Activated CD4-positive, alpha-beta T cell treated with anti-CD3 and anti-CD28 coated beads, Interleukin-2, amount 50 U/mL, for 16 hours (primary cell): ENCODE measurements at regions not wholly inside any gene's neighbourhood (a gene's known extent, or its start where the extent isn't known, plus 50 kb on each side); places are given as distances from the start of the nearest gene placed in this dataset.

Experiments
- DNase-seq: peaks from one replicate; pipeline ENCODE4 v3.0.0-alpha.2; 2020

DNA sequence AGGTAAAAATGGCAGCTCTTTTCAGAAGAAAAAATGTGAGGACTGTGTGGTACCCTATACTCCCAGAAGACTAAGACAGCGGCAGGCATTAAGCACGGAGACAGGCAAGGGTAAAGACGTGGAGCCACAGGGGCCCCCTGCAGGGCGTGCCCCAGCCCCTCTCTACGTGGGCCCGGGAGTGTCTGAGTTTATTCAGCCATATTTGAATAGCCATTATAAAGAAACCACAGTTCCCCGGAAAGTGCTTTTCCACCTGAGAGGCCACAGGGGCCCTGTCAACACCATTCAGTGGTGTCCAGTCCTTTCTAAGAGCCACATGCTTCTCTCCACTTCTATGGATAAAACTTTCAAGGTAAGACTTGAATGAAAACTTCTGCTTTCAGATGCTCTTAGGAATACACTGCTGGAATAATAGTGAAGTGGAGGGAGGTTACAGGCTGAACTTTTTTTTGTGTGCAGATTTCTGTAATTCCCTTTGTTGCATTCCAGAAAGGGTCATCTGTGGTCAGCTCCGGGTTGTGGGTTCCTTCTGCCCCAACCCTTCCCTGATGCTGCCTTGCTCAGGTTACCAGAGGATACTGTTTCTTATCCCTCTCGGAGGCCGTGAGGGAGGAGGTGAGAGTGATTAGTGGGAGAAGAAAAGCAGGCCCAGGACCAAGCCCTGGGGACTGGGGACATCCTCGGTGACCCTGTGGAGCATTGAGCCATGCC is 58.4 kb downstream of the SLC25A47 start:
- no peak for DNase-seq

DNA sequence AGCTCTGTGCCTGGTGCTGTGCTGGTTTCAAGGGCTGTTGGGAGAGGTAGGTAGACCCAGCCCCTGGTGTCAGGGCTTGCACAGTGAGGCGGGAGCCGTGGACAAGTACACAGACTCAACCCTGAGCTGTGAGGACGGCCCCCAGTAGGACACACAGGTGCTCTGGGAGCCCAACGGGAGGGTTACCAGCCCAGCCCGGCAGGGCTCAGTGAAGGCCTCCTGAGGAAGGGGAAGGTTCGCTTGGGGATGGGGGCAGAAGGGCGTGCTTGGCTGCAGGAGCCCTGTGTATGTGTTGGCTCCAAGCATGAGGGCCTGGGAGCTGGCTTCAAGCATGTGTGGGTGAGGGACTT is 58.9 kb downstream of the SLC25A47 start:
- DNase-seq, result no peak

DNA sequence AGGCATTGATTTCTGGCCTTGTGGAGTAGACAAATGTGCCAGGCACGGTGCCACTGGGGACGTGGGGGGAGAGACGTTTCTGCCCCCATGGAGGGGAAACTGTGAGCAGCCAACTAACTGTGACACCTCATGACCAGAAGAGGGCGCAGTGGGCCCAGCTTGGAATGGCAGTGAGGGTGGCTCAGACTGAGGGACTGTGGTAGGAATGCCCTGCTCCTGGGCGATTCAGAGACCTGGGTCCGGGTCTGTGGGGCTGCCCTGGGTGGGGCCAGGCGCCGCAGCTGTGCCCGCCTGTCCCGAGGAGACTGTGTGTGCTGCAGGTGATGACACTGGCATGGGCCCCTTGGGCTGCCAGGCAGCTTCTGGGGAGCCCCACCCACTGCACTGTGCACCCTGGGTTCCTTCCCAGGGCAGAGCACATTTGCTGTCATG is 60.6 kb downstream of the SLC25A47 start:
- peak; percentile 66 for DNase-seq

DNA sequence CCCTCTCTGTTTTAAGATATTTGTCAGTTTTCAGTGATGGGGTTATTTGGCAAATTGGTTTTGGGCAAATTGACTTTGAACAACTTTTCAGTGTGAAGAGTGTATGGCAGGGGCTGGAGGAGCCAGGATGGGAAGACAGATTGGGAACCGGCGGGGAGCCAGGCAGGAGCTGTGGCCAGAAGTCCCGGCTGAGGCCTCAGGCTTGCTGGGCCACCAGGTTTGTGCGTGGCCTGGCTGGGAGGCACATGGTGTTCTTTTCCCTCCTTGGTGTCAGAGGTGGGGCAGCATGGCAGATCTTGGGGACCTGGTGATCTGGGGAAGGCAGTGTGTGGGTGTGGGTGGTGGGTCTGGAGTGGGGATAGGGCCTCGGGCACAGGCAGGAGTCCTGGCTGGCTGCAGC is 61.1 kb downstream of the SLC25A47 start:
- no peak for DNase-seq

DNA sequence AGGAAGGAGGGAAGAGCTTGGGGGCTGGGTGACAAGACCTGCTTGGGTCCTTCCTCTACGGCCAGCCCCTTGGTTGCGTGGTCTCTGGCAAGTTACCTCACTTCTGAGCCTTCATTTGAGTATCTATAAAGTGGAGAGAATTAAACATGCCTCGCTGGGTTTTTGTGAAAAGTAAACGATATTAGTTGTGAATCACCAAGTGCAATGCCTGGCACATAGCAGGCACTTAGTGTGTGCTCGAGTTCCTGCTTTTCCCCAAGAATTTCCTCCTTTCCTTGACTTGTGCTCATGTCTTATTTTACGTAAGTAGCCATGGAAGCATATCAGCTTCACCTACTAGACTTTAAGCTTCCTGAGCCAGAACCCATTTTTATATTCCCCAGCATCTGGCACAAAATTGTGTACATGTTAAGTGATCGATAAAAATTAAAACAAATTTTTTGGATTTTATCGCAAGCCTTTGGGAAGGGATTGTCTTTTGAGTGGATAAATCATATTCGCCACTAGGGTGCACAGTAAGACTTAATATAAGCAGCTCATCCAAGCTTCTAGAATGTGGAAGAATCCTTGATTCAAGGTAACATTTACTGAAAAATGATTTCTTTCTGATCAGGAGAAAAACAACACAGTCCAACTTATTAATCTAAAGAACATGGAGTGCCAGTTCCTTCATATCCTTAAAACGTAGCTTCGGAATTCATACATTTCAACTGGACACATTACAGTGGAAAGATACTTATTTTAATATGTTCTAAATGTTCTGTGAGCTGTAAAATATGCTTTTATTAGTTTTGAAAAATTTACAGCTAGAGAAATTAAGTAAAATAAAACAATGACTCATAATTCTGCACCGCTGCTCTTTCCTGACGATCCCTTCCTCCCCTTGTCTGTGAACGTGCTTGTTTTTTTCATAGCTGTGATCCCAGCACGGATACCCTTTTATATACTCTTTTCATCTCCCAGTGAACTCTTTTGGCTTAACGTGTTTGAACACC is 62.0 kb downstream of the SLC25A47 start:
- DNase-seq, result no peak

DNA sequence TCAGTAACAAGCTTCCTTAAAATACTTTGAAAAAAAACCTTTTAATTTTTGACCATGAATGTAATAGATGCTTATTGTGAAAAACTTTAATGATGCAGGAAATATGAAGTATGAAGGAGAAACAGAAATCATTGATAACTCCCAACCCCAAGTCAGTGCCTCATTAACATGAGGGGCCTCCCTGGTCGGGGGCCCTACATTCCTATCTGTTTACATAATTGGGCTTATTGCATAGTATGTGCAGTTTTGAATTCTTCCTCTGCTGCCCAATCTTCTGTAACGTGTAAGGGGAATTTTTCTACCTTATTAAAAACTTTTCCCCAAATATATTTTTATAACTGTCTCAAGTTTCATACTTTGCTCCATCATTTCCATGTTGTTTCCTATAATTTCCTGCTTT is 63.0 kb downstream of the SLC25A47 start:
- no peak for DNase-seq

DNA sequence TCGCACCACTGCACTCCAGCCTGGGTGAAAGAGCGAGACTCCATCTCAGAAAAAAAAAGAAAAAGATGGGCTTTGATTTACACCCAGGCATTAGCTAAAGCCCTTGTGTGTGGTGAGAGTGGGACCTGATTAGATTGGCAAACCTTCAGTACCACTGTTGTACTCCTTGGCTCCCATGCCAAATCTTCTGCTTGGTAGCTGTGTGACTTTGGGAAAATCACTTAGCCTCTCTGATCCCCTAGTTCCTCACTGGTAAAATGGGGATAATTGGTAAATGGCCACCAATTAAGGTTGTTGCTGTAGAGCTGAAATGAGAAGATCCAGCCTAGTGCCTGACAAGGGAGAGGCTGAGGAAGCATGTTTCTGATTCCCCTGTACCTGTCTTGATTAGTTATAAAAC is 63.7 kb downstream of the SLC25A47 start:
- DNase-seq, result no peak

DNA sequence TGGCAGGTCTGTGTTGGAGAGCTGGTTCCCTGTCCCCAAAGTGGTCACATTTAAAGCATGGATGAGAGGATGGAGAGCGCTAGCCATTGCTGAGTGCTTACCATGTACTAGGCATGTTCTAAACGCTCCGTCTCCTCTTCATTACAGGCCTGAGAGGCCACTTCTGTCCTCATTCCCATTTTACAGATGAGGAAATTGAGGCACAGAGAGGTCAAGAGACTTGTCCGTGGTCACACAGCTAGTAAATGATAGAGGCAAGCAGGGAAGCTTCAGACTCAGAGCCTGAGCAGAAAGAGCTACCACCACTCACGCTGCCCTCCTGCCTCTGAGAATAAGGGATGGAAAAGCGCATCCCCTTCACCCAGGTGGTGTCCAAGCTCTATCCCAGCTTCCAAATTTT is 64.3 kb downstream of the SLC25A47 start:
- no peak for DNase-seq

DNA sequence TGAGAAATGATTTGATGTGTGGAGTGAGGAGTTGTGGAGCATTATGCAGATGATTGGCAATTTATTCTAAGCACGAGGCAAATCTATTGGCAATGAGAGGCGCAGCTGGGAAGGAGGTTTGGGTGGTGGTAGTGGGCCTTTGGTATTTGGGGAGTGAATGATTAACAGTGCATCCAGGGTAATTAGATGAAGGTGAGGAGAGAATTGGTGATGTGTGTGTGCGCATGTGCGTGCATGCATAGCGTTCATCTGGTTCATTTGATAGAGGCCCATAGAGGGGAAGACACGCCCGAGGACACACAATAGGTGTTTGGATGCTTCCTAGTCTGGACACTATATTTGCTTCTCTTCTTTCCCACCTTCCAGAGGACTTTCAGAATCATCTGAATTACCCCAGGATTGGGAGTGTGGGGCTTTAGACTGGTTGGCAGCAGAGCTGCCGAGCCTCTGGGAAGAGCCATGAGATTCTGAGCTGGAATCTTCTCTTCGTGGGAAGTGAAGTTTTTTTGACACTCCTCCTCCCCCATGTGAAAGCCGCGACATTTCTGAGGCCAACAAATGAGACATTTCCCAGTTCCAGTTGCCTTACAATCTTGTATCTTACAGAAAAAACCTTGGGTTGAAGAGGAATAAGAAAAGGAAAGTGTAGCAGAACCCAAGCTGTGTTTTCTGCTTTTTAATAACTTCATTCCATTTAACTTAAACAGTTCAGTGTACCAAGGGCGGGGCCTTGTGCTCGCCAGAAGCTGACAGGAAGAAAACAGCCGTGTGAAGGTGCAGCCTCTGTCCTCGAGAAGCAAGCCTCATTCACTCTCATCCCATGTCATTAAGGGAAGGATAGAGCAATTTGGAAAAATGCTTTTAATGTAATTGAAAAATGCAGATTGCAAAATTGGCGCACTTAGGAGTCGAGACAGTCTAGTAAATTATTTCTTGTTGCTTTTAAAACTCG is 65.2 kb downstream of the SLC25A47 start:
- no peak for DNase-seq

DNA sequence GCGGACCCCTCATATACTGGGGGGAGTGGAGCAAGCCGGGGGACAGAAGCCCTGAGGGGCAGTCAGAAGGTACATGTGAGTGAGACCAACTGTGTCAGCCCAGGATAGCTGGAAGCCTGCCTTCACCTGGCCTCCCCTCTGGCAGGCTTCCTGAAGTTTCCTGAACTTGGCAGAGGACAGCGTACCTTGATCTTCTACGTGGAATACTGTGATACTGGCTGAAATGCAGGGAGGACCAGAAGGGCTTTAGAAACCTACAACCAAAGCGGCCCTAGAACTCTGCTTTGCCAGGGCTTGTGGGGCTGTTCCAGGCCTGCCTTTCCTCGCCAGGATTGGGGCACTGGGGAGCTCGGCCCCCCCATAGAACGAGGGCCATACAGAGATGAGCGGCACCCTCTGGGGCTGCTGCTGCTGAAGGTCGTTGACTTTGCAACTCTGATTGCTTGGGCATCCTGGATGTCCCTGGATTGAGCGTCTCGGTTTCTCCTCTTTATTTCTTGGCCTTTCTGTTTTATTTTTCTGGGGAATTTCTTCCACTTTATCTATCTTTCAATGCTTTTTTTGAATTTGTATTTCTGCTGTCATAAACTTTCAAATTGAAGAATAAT is 66.5 kb downstream of the SLC25A47 start:
- no peak for DNase-seq

DNA sequence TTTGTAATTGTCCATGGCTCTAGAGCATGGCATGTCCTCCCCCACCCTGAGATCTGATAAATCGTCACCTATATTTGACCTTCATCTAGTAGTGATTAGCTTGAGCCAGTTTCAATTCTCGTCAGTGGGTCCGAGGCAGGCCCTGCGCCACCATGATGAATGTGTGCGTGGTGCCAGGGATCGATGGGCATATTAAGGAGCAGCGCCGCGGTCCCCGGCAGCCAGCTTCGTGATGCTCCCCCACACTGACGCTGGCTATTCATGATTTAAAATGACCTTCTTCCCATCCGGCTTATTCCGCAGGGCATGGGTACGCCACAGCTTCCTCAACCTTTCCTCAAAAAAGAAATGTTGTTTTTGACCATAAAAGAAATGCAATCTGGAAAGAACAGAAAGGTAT is 68.0 kb downstream of the SLC25A47 start:
- DNase-seq, result no peak

DNA sequence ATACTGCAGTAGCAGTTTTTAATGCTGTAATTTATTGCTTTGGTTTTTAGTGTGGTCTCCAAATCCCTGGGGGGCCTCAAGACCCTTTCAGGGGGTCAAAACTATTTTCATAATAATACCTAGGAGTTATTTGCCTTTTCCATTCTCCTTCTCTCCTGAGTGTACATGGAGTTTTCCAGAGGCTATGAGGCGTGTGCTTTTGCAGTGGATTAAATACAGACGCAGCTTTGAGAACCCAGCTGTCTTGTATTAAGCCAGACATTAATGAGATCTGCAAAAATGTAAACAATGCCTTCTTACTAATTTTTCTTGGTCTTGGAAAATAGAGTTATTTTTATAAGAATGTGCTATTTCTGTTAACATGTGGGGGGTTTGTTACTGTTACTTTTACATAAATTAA is 68.6 kb downstream of the SLC25A47 start:
- no peak for DNase-seq

DNA sequence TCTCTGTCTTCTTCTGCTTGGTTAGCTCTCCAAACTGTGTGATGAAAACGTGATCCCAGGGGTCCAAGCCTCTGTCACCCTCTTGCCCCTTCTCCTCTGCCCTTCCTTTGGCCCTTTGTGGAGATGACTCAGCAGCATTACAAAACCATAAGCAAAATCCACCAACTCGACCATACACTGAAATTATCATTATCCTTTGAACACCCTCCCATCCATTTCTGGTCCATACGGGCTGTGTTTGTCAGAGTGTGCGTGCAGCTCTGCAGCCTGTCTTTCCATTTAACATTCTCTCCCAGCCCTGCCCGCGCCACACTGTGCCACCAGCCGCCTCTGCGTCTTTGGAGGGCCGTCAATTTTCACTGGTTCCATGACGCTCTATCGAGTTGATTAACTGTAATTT is 69.2 kb downstream of the SLC25A47 start:
- no peak for DNase-seq

DNA sequence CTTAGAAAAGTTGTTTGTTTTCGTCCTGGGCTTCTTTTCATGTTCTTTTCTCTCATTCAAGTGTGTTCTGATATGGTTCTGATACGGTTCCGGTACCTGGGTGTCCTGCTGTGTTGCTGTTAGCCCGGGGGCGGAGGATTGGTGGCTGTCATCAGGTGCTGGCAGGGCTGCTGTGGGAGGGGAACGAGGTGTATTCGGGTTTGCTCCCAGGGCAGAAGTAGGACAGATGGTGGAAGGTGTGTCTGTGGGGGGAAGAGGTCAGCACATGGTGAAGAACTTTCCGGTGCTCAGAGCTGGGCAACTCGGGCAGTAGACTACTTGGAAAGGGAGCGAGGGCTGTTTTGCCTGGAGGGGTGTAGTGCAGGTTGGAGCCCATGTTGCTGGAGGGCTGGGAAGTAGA is 70.2 kb downstream of the SLC25A47 start:
- DNase-seq, result no peak

DNA sequence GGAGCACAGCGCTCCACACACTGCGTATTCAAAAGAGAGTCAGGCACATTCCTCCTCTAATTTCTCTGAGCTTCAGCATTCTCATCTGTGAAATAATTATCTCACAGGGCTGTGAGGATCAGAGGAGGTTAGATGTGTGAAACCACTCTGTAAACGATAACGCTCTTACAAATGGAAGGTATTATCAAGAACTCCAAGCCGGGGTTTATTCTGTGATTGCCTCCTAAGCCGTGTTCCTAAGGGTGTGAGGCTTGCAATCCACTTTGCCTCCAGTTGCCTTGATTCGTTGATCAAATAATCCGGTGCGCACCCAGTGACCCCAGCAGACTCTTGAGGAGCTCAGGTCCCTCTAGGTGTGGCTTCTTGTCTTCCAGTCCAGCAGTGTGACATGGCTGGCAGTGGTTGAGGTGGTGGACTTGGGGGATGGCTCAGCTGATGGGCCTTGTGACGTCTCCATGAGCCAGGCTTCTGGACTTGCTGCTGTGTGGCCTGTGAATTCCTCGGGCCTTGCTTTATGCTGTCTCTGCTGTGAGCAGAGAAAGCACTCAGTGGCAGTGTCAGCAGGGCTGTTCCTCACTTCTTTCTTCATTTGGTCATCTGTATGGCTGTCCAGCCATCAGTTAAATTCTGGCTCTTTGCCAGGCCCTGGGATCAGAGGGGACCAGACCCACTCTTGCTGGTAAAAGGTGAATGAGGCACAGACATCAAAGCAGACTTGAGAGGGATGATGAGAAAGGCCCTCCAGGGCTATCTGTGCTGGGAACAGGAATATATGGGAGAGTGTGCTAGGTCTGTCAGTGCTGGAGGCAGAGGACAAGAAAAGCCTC is 71.0 kb downstream of the SLC25A47 start:
- DNase-seq, result no peak

DNA sequence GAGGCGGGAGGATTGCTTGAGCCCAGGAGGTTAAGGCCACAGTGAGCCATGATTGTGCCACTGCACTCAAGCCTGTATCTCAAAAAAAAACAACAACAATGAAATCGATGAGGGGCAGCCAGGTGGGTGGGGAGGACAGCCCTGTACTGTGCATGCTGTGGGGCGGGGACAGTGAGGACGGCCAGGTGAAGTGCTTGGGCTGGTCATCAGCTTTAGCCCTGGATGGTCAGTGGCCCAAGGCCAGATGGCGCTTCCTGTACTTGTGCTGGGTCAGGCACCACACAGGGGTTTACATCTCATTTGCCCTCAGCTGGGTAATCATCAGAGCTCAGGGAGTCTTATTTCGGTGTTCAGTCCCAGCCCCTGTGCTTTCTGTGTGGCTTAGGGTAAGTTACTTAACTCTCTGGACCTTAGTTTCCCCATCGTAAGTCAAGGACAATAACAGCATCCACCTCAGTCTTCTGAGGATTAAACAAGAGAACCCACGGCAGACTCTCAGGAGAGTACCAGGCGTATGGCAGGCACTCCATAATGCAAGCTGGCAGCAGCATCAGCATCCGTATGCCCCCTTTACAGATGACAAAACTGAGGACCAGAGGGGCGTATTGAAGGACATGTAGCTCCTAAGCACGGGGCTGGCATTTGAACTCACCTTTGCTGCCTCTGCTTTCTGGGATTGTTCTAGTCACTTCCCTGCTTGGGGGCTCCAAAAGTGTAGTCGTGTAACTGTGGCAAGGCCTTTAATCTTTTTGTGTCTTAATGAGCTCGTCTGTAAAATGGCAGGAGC is 71.9 kb downstream of the SLC25A47 start:
- DNase-seq, result no peak

DNA sequence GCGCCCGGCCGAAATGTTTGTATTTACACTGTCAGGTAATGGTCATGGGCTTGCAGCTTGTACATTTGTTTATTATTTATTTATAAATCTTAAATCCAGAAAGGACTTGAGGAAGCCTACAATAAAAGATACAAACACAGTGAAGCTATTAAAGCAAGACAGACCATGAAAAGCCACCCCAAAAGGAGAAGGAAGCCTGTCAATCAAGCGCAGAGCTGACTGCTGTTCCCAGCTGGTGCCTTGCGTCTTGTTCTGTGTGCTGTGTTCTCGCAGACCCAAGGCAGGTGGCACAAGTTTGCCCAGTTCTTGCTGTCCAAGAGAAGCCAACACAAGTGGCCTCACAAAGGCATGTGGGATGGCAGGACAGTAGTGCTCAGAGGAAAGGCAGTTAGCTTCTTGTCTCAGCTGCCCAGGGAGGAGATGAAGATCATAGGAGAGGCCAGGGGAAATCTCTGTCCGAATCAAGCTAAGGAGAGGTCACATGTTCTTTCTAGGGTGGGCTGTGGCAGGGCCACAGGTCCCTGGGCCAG is 73.2 kb downstream of the SLC25A47 start:
- DNase-seq, result no peak

DNA sequence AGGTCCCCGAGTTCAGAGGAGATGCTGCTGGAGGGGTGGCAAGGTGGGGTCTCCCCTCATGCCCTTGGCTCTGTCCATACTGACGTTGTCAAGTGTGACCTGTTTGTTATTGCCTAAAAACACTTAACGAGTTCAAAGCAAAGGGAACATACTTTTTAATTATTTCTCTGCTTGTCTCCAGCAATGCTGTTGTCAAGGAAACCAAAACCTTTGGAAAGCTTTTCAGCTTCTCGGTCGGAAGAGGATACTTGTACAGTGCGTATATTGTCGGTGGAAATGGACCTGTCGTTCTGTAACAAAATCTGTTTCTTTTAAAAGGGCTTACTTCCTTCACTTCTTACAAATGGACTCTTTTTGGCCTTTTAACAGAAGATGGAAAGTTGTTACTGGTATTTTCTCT is 73.9 kb downstream of the SLC25A47 start:
- no peak for DNase-seq

DNA sequence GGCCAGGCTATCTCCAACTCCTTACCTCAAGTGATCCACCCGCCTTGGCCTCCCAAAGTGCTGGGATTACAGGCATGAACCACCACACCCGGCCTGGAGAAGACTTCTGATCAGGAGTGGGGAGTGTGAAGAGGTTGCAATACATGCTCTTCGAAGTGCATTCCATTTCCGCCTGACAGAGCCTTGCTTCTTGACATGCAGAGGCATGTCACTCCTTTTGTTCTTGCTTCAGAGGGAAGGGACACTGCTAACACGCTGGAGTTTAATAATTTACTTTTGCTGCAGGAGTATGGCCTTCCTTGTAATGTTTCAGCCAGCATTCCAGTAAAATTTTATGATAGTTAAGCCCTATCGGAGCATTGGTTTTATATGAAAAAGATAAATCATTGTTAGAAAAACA is 74.9 kb downstream of the SLC25A47 start:
- DNase-seq, result no peak

DNA sequence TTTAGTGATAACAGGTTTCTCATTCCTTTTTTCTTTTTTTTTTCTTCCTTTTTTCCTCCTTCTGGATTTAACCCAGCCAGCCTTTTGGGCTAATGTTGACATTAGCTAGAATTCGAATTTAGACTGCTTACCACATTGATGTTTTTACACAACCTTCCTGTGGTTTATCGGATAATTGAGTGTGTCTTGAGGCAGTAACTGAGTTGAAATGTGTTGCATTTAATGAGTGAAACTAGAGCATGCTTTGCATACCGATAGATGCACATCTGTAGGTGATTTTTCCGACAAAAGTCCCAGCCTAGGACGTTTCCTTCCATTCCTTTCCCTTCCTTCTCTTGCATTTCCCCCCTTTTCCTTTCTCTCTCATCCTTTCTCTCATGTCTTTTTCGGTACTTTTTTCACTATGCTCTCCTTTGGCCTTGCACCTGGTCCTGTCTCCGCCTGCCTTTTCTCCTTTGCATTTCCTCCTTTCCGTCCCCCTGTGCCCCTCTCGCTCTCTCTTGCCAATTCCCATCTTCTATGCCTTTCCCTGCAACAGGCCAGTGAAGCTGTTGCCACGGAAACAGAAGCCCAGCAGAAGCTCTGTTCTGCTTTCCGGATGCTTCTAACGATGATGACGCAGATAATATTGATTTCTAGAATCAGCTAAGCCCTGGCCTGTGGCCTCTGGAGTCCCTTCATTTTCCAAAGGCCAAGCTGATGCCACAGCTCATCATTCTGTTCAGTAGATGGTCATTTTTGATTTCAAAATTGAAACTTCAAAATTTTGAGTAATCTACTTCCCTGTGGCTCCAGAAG is 76.1 kb downstream of the SLC25A47 start:
- no peak for DNase-seq
